H1 (cell line): ENCODE measurements at regions not wholly inside any gene's neighbourhood (a gene's known extent, or its start where the extent isn't known, plus 50 kb on each side); places are given as distances from the start of the nearest gene placed in this dataset.

Source experiments
- ASH2L ChIP-seq: fragments of 200-600, 300-600 bp; sonication (generic); IDR thresholded peaks from one replicate; pipeline ENCODE4 v1.7.1; 2017; ENCODE audit warnings: low read length
- RXRA ChIP-seq: IDR thresholded peaks from 2 replicates; pipeline ENCODE4 v1.6.1; 2011; ENCODE audit warnings: low read depth, mild to moderate bottlenecking, low read length, moderate library complexity; ENCODE audit not compliant: insufficient read depth

DNA sequence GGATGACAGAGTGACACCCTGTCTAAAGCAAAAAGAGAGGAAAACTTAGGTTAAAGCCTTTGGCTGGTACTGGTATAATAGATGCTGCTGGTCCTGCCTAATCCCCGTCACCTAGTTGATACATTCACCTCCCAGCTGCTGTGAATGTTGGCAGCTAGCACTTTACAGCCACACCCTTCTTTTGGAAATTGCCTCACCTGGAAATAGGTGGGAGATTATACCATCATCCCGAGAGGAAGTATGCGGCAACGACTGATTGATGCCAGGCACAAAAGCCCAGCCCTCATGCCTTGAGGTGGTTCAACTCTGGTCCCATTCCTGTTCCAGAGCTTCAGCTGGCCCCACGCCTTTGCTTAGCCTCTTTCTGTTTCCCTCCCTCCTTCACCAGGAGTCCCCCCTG lies 53.2 kb upstream of the SIAH1 start (continued):
- TF ChIP-seq RXRA (no peak), ASH2L (no peak)
